ENCODE measurements at regions not wholly inside any gene's neighbourhood (a gene's known extent, or its start where the extent isn't known, plus 50 kb on each side); places are given as distances from the start of the nearest gene placed in this dataset.

DNA sequence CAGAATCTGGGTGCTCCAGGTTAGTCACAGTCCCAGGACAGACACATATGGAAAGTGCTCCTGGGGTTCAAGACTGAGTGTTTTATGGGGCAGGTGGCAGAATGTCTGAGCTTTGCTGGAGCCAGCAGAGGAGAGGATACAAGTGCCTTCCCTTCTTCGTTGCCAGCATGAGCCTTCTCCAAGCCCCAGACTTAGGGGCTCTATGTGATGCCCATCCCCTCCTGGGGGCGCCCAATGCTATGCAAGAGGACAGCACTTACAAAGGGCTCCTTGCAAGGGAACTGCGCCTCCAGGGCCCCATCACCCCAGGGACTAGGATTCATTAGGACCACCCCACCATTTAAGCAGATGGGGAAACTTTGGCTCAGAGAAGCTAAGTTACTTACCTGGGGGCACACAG lies 581.9 kb downstream of the BUD13 start:
- intact Hi-C loops (cut with DNase I), result no loop called here
- peaks cover 10% of the 10 kb centered on the region for H3K4me1 ChIP-seq
- no peak for DNase-seq (ENCODE audit: extremely low spot score in 2 of 2)
- no peak overlapping the region for H3K27ac ChIP-seq
- H3K36me3 ChIP-seq, result no peaks in the 10 kb centered on the region
- TF ChIP-seq POLR2AphosphoS5 (IDR thresholded peaks at IDR 0.05; ENCODE audit: insufficient read depth in 1 of 2, low read depth in 1 of 2) (no peak), POLR2A (IDR thresholded peaks at IDR 0.05) (no peak)
- TF ChIP-seq, protein P1, sequence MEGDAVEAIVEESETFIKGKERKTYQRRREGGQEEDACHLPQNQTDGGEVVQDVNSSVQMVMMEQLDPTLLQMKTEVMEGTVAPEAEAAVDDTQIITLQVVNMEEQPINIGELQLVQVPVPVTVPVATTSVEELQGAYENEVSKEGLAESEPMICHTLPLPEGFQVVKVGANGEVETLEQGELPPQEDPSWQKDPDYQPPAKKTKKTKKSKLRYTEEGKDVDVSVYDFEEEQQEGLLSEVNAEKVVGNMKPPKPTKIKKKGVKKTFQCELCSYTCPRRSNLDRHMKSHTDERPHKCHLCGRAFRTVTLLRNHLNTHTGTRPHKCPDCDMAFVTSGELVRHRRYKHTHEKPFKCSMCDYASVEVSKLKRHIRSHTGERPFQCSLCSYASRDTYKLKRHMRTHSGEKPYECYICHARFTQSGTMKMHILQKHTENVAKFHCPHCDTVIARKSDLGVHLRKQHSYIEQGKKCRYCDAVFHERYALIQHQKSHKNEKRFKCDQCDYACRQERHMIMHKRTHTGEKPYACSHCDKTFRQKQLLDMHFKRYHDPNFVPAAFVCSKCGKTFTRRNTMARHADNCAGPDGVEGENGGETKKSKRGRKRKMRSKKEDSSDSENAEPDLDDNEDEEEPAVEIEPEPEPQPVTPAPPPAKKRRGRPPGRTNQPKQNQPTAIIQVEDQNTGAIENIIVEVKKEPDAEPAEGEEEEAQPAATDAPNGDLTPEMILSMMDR (IDR thresholded peaks at IDR 0.05), result no peak
- H3K27me3 ChIP-seq, result no peaks in the 10 kb centered on the region
- H3K4me3 ChIP-seq, result no peak overlapping the region
- H3K9me3 ChIP-seq, result no peaks in the 10 kb centered on the region

DNA sequence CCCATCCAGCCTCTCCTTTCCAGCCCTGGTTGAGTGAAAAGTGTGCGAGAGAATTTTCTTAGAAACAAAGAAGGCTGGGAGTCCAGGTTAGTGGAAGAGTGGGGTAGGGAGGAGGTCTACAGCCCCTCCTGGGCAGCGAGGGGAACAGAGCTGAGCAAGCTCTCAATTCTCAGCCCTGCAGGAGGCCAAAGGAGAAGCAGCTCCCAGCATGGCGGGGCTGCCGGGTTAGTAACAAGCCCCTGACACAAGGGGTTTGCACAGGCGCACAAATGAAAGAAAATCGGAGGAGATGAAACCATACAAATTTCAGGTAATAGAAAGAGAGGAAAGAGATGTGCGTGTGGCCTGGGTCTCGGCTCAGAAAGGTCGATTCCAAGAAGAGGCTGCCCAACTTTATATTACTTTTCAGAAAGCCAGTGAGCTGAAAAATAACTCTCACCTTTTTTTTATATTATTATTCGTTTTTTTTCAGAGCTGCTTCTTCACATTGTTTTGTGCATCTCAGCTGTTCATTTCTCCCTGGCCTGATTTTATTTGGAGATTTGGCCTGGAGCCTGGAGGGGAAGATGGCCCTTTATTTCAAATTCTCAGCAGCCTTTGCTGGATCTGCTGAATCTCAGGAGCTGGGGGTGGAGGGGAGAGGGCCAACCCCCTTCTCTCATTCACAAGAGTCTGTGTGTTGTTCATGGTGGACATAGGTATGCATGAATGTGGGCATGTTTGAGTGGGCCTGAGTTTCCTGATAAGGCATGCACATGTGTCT lies 583.2 kb downstream of the BUD13 start:
- TF ChIP-seq POLR2AphosphoS5 (IDR thresholded peaks at IDR 0.05; ENCODE audit: insufficient read depth in 1 of 2, low read depth in 1 of 2) (no peak), POLR2A (IDR thresholded peaks at IDR 0.05) (no peak)
- TF ChIP-seq, protein P1 (IDR thresholded peaks at IDR 0.05), result no peak
- no peaks in the 10 kb centered on the region for H3K27me3 ChIP-seq

DNA sequence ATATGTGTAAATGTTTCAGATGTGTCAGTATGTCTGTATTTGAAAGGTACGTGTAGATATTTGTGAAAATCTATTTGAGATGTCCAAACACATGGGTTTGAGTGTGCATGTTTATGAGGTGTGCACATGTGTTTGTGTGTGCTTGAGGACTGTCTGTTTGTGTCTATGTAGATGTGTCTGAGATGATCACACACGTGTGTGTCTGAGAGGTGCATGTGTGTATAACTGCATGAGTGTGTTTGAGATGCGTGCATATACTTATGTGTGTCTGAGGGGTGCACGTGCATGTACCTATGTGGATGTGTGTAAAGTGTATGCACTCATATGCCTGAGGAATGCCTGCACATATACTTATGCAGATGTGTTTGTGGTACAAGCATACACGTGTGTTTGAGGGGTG lies 584.4 kb downstream of the BUD13 start:
- H3K4me1 ChIP-seq, result peaks cover 9% of the 10 kb centered on the region
- DNase-seq (ENCODE audit: extremely low spot score in 2 of 2), result no peak
- H3K27me3 ChIP-seq, result no peaks in the 10 kb centered on the region
- no peak overlapping the region for H3K27ac ChIP-seq
- TF ChIP-seq POLR2AphosphoS5 (IDR thresholded peaks at IDR 0.05; ENCODE audit: insufficient read depth in 1 of 2, low read depth in 1 of 2) (no peak), POLR2A (IDR thresholded peaks at IDR 0.05) (no peak)
- TF ChIP-seq, protein P1 (IDR thresholded peaks at IDR 0.05), result no peak
- intact Hi-C loops (cut with DNase I), result no loop called here
- H3K36me3 ChIP-seq, result no peaks in the 10 kb centered on the region
- H3K4me3 ChIP-seq, result no peak overlapping the region
- no peaks in the 10 kb centered on the region for H3K9me3 ChIP-seq

More for the DNA sequence above, 583.2 kb downstream of the BUD13 start:
- Histone ChIP-seq H3K4me3 (no peak overlapping the region), H3K36me3 (no peaks in the 10 kb centered on the region), H3K9me3 (no peaks in the 10 kb centered on the region), H3K27ac (no peak overlapping the region), H3K4me1 (peaks cover 10% of the 10 kb centered on the region)
- no peak for DNase-seq (ENCODE audit: extremely low spot score in 2 of 2)
- intact Hi-C loops (cut with DNase I), result no loop called here

DNA sequence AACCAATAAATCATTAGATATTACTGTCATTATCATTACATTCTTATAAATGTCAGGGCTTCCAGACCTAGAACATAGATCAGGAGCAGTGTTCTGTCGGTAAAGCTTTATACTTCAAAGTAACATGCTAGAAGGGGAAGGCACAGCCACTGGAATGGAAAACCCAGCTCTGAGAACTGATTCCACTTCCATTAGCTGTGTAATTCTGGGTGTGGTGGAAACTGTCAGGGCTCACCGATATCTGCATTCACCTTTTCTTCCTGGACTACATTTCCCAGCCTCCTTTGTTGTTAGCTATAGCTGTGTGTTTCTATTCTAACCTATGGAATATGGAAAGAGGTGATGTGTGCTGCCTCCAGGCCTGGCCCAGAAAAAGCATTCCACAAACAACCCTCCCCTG lies 585.8 kb downstream of the BUD13 start:
- H3K4me3 ChIP-seq, result no peak overlapping the region
- no peaks in the 10 kb centered on the region for H3K9me3 ChIP-seq
- intact Hi-C loops (cut with DNase I), result no loop called here
- TF ChIP-seq POLR2A (IDR thresholded peaks at IDR 0.05) (no peak), POLR2AphosphoS5 (IDR thresholded peaks at IDR 0.05; ENCODE audit: insufficient read depth in 1 of 2, low read depth in 1 of 2) (no peak)
- TF ChIP-seq, protein P1 (IDR thresholded peaks at IDR 0.05), result no peak
- H3K36me3 ChIP-seq, result no peaks in the 10 kb centered on the region
- no peaks in the 10 kb centered on the region for H3K4me1 ChIP-seq
- no peaks in the 10 kb centered on the region for H3K27me3 ChIP-seq
- H3K27ac ChIP-seq, result no peak overlapping the region
- no peak for DNase-seq (ENCODE audit: extremely low spot score in 2 of 2)

DNA sequence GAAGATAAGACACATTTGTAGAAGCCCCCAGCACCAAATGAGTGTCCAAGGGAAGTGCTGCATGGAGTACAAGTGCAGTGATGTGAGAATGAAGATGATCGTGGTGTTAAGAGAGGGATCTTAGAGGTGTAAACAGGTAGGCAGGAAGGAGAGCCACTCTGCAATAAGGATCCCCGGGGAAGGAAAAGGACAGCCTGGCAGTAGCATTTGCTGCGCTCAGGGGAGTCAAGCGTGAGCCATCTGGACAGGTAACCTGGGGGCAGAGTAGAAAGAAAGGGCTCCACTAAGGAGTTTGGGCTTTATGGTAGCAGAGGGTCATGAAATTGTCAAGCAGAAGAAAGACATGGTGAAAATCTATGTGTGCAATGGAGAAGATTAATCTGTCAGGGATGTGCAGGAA lies 587.2 kb downstream of the BUD13 start:
- intact Hi-C loops (cut with DNase I), result no loop called here
- Histone ChIP-seq H3K36me3 (no peaks in the 10 kb centered on the region), H3K27ac (no peak overlapping the region), H3K4me3 (no peak overlapping the region), H3K9me3 (no peaks in the 10 kb centered on the region), H3K4me1 (peaks cover 9% of the 10 kb centered on the region), H3K27me3 (no peaks in the 10 kb centered on the region)
- TF ChIP-seq, protein P1 (IDR thresholded peaks at IDR 0.05), result no peak
- TF ChIP-seq POLR2AphosphoS5 (IDR thresholded peaks at IDR 0.05; ENCODE audit: insufficient read depth in 1 of 2, low read depth in 1 of 2), result no peak
- TF ChIP-seq POLR2A (IDR thresholded peaks at IDR 0.05), result no peak
- no peak for DNase-seq (ENCODE audit: extremely low spot score in 2 of 2)
